ENCODE measurements at regions not wholly inside any gene's neighbourhood (a gene's known extent, or its start where the extent isn't known, plus 50 kb on each side); places are given as distances from the start of the nearest gene placed in this dataset.

DNA sequence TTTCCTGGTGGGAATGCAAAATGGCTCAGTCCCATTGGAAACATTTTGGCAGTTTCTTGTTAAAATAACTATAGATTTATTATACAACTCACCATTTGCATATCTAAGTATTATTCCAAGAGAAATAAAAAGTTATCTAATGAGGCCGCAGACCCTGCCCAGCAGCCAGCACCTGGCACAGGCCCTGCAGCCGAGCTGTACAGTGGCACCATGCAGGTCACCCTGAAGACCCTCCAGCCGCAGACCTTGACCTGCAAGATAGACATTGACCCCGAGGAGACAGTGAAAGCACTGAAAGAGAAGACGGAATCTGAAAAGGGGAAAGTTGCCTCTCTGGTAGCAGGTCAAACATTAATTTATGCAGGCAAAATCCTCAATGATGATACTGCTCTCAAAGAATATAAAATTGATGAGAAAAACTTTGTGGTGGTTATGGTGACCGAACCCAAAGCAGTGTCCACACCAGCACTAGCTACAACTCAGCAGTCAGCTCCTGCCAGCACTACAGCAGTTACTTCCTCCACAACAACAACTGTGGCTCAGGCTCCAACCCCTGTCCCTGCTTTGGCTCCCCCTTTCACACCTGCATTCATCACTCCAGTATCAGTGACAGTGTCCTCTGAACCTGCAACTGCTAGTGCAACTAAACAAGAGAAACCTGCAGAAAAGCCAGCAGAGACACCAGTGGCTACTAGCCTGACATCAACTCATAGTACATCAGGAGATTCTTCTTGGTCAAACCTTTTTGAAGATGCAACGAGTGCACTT, 113.5 kb upstream of the SATB1 start:
- ChIA-PET CTCF (interaction anchor here (0.5 kb wide), 1 partner anchor 978 kb away, joined by 3 read pairs; no protein-coding TSS in a partner anchor), POLR2A (interaction anchor here (0.7 kb wide), 1 partner anchor 116 kb away, joined by 3 read pairs; no protein-coding TSS in a partner anchor)
- Mint-ChIP-seq H3K36me3 (ENCODE audit: insufficient read depth, unreplicated experiment) (no peaks in the 10 kb centered on the region), H3K9me3 (ENCODE audit: unreplicated experiment) (no peaks in the 10 kb centered on the region), H3K4me1 (ENCODE audit: insufficient read depth, unreplicated experiment) (no peaks in the 10 kb centered on the region), H3K4me3 (ENCODE audit: unreplicated experiment) (no peak overlapping the region), H3K27ac (ENCODE audit: low read depth, unreplicated experiment) (no peak overlapping the region), H3K27me3 (ENCODE audit: insufficient read depth, unreplicated experiment) (peaks cover 25% of the 10 kb centered on the region)
- intact Hi-C loops (cut with micrococcal nuclease) = no loop called here
- BruUV-seq (replicated peaks) = no TSS peak
- TF ChIP-seq CTCF (IDR thresholded peaks at IDR 0.05; ENCODE audit: unreplicated experiment) = no peak
- no peak for DNase-seq (ENCODE audit: unreplicated experiment)

- no peaks in the 10 kb centered on the region for H3K4me1 Mint-ChIP-seq (ENCODE audit: insufficient read depth, unreplicated experiment)
- no TSS peak for BruUV-seq (replicated peaks)
- peaks cover 7% of the 10 kb centered on the region for H3K27me3 Mint-ChIP-seq (ENCODE audit: insufficient read depth, unreplicated experiment)
- intact Hi-C loops (cut with micrococcal nuclease) = no loop called here
- no peak for DNase-seq (ENCODE audit: unreplicated experiment)
- no peak overlapping the region for H3K4me3 Mint-ChIP-seq (ENCODE audit: unreplicated experiment)
- TF ChIP-seq CTCF (IDR thresholded peaks at IDR 0.05; ENCODE audit: unreplicated experiment) = no peak
- POLR2A ChIA-PET = no interaction called here
- CTCF ChIA-PET = no interaction called here
- H3K27ac Mint-ChIP-seq (ENCODE audit: low read depth, unreplicated experiment) = no peak overlapping the region
- H3K9me3 Mint-ChIP-seq (ENCODE audit: unreplicated experiment) = no peaks in the 10 kb centered on the region
- no peaks in the 10 kb centered on the region for H3K36me3 Mint-ChIP-seq (ENCODE audit: insufficient read depth, unreplicated experiment)
Measured at GRCh38 chr3:18533039-18533438, 107.9 kb upstream of the SATB1 start.

DNA sequence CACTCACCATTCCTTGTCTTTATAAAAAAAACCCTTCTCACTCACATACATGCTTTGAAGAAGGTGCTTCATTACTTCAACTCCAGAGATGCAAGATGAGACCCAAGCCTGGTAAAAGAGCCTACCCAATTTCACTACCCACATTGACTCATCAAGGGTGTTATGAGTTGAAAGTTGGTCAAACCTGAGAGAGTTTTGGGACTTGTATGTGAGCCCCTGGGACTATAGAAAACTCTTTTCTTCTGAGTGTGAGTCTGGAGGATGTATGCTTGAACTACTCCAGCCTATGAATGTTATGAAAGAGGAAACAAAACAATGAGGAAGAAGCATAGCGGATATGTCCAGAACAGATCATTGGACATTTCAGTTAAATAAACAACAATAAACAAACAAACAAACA, 106.5 kb upstream of the SATB1 start:
- Mint-ChIP-seq H3K4me3 (ENCODE audit: unreplicated experiment) (no peak overlapping the region), H3K36me3 (ENCODE audit: insufficient read depth, unreplicated experiment) (no peaks in the 10 kb centered on the region), H3K4me1 (ENCODE audit: insufficient read depth, unreplicated experiment) (no peaks in the 10 kb centered on the region), H3K27ac (ENCODE audit: low read depth, unreplicated experiment) (no peak overlapping the region), H3K9me3 (ENCODE audit: unreplicated experiment) (no peaks in the 10 kb centered on the region), H3K27me3 (ENCODE audit: insufficient read depth, unreplicated experiment) (peaks cover 12% of the 10 kb centered on the region)
- CTCF ChIA-PET = no interaction called here
- intact Hi-C loops (cut with micrococcal nuclease) = no loop called here
- TF ChIP-seq CTCF (IDR thresholded peaks at IDR 0.05; ENCODE audit: unreplicated experiment) = no peak
- BruUV-seq (replicated peaks) = no TSS peak
- no peak for DNase-seq (ENCODE audit: unreplicated experiment)
- POLR2A ChIA-PET = no interaction called here

GRCh38 chr3:18529631-18530030, 104.5 kb upstream of the SATB1 start:
- no peaks in the 10 kb centered on the region for H3K9me3 Mint-ChIP-seq (ENCODE audit: unreplicated experiment)
- BruUV-seq (replicated peaks) = no TSS peak
- POLR2A ChIA-PET = interaction anchor here (0.6 kb wide), 1 partner anchor 296 kb away, joined by 3 read pairs; no protein-coding TSS in a partner anchor
- TF ChIP-seq CTCF (IDR thresholded peaks at IDR 0.05; ENCODE audit: unreplicated experiment) = no peak
- no peaks in the 10 kb centered on the region for H3K4me1 Mint-ChIP-seq (ENCODE audit: insufficient read depth, unreplicated experiment)
- peaks cover 12% of the 10 kb centered on the region for H3K27me3 Mint-ChIP-seq (ENCODE audit: insufficient read depth, unreplicated experiment)
- CTCF ChIA-PET = interaction anchor here (0.6 to 3.2 kb wide), 2 partner anchors 24 to 30 kb away, joined by 5 to 10 read pairs; no protein-coding TSS in a partner anchor
- no peaks in the 10 kb centered on the region for H3K36me3 Mint-ChIP-seq (ENCODE audit: insufficient read depth, unreplicated experiment)
- intact Hi-C loops (cut with micrococcal nuclease) = no loop called here
- DNase-seq (ENCODE audit: unreplicated experiment) = no peak
- no peak overlapping the region for H3K27ac Mint-ChIP-seq (ENCODE audit: low read depth, unreplicated experiment)
- H3K4me3 Mint-ChIP-seq (ENCODE audit: unreplicated experiment) = no peak overlapping the region
